Neural cell (in vitro differentiated cells): ENCODE measurements at regions not wholly inside any gene's neighbourhood (a gene's known extent, or its start where the extent isn't known, plus 50 kb on each side); places are given as distances from the start of the nearest gene placed in this dataset.
"Not testable (repeated sequence)": the region's sequence is repeated elsewhere in the genome, so short reads cannot be mapped to it uniquely, and the experiment has no call there.

Source experiments
- H2AFZ ChIP-seq: fragments of 200-600, 300-800 bp; sonication (generic), shearing (Covaris generic); 2 replicates; pipeline ENCODE4 v1.6.0; 2014; ENCODE audit warnings: low read depth, mild to moderate bottlenecking, antibody characterized with exemption, low read length, moderate library complexity
- H3F3A ChIP-seq: fragments of 200-600 bp; shearing (Covaris generic); 2 replicates; pipeline ENCODE4 v1.6.1; 2016; ENCODE audit warnings: mild to moderate bottlenecking, moderate library complexity, mixed read lengths, antibody characterized with exemption, low read length; ENCODE audit not compliant: insufficient read depth, poor library complexity, severe bottlenecking
- H3K27ac ChIP-seq: fragments of 200-600, 300-800 bp; sonication (generic), shearing (Covaris generic); 2 replicates; pipeline ENCODE4 v1.5.1; 2014; ENCODE audit warnings: mild to moderate bottlenecking, low read length, moderate library complexity
- H3K27me3 ChIP-seq: fragments of 300-800, 200-600 bp; sonication (generic), shearing (Covaris generic); 2 replicates; pipeline ENCODE4 v1.6.0; 2014; ENCODE audit warnings: mild to moderate bottlenecking, low read depth, low read length, moderate library complexity; ENCODE audit not compliant: insufficient read depth
- H3K36me3 ChIP-seq: fragments of 300-800, 200-600 bp; sonication (generic), shearing (Covaris generic); 2 replicates; pipeline ENCODE4 v1.5.1; 2014; ENCODE audit warnings: mild to moderate bottlenecking, antibody characterized with exemption, low read length, moderate library complexity; ENCODE audit not compliant: insufficient read depth
- H3K4me2 ChIP-seq: fragments of 300-800, 200-600 bp; sonication (generic), shearing (Covaris generic); 2 replicates; pipeline ENCODE4 v1.6.0; 2014; ENCODE audit warnings: mild to moderate bottlenecking, low read length
- H3K4me3 ChIP-seq: fragments of 300-800, 200-600 bp; sonication (generic), shearing (Covaris generic); 2 replicates; pipeline ENCODE4 v1.5.1; 2014; ENCODE audit warnings: mild to moderate bottlenecking, low read length, moderate library complexity
- H3K79me2 ChIP-seq: fragments of 200-600 bp; shearing (Covaris generic); replicated peaks from 2 replicates; pipeline ENCODE4 v1.6.0; 2014; ENCODE audit warnings: mild to moderate bottlenecking, low read length, moderate library complexity; ENCODE audit not compliant: insufficient read depth
- H3K9ac ChIP-seq: fragments of 300-800, 200-600 bp; sonication (generic), shearing (Covaris generic); 2 replicates; pipeline ENCODE4 v1.6.1; 2016; ENCODE audit warnings: mild to moderate bottlenecking, low read length, mixed read lengths
- H3K9me2 ChIP-seq: fragments of 200-600 bp; shearing (Covaris generic); 2 replicates; pipeline ENCODE4 v1.6.1; 2016; ENCODE audit warnings: mild to moderate bottlenecking, low read length, mixed read lengths; ENCODE audit not compliant: insufficient read depth
- H3K9me3 ChIP-seq: fragments of 200-600, 300-800 bp; sonication (generic), shearing (Covaris generic); 2 replicates; pipeline ENCODE4 v1.6.1; 2016; ENCODE audit warnings: mild to moderate bottlenecking, mixed run types, low read length, moderate library complexity, mixed read lengths
- H4K20me1 ChIP-seq: fragments of 200-600 bp; shearing (Covaris generic); 2 replicates; pipeline ENCODE4 v1.6.1; 2016; ENCODE audit warnings: mild to moderate bottlenecking, mixed run types; ENCODE audit not compliant: insufficient read depth
- EP300 ChIP-seq: fragments of 450-650 bp; conservative IDR thresholded peaks from 2 replicates; pipeline ENCODE4 v1.6.1; 2014; ENCODE audit warnings: antibody characterized with exemption, mild to moderate bottlenecking, moderate library complexity; ENCODE audit not compliant: poor library complexity, severe bottlenecking
- EZH2 ChIP-seq: fragments of 200-600, 300-800 bp; shearing (Covaris generic), sonication (generic); IDR thresholded peaks from 2 replicates; pipeline ENCODE4 v1.6.1; 2014; ENCODE audit warnings: antibody characterized with exemption, low read length, borderline replicate concordance, mild to moderate bottlenecking; ENCODE audit not compliant: insufficient read depth, poor library complexity, severe bottlenecking
- MXI1 ChIP-seq: fragments of 450-650 bp; conservative IDR thresholded peaks from 2 replicates; pipeline ENCODE4 v1.6.1; 2014; ENCODE audit warnings: antibody characterized with exemption, mild to moderate bottlenecking; ENCODE audit not compliant: poor library complexity, severe bottlenecking
- POLR2AphosphoS5 ChIP-seq: IDR thresholded peaks from 2 replicates; pipeline ENCODE4 v1.6.1; 2012
- RAD21 ChIP-seq: fragments of 450-650 bp; conservative IDR thresholded peaks from 2 replicates; pipeline ENCODE4 v1.6.1; 2014; ENCODE audit warnings: antibody characterized with exemption, mild to moderate bottlenecking, moderate library complexity
- SMC3 ChIP-seq: fragments of 450-650 bp; conservative IDR thresholded peaks from 2 replicates; pipeline ENCODE4 v1.6.1; 2014; ENCODE audit warnings: antibody characterized with exemption, mild to moderate bottlenecking, moderate library complexity; ENCODE audit not compliant: poor library complexity
- TAF1 ChIP-seq: IDR thresholded peaks from 2 replicates; pipeline ENCODE4 v1.6.1; 2012; ENCODE audit warnings: low read depth
- TF ChIP-seq, protein P1 (sequence below): fragments of 450-650 bp; IDR thresholded peaks from 2 replicates; pipeline ENCODE4 v1.5.1; 2014; ENCODE audit warnings: antibody characterized with exemption, mild to moderate bottlenecking, moderate library complexity; ENCODE audit not compliant: poor library complexity, severe bottlenecking
- TF ChIP-seq, protein P2 (sequence below): IDR thresholded peaks from 2 replicates; pipeline ENCODE4 v1.6.1; 2012; ENCODE audit warnings: borderline replicate concordance

DNA sequence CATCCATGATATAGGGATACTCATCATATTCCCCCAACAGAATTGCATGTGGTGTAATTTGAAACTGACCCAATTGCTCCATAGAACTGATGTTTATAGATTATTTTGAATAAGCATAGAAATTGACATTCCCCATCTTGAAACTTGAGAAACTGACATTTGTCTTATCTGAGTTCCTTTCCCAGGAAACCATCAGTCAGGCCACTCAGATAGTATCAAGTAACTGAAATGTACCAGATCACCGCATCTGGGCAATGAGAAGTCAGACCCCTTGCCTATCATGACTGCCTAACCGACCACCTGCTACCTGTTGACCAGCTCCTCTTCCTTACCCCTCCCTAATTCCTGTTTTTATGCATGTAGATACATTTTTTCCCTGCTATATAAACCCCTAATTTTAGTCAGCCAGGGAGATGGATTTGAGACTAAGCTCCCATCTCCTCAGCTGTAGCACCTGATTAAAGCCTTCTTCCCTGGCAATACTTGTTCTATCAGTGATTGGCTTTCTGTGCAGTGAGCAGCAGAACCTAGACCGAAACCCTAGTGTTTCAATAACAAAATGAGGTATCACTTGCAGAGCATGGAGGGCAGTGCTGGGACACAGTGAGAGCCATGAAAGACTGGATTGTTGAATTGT, 274.5 kb downstream of the LPIN1 start:
- no peaks in the 10 kb centered on the region for H3K36me3 ChIP-seq
- no peaks in the 10 kb centered on the region for H3K79me2 ChIP-seq
- no peaks in the 10 kb centered on the region for H3K9me2 ChIP-seq
- no peaks in the 10 kb centered on the region for H4K20me1 ChIP-seq
- no peak overlapping the region for H3K4me3 ChIP-seq
- no peaks in the 10 kb centered on the region for H3F3A ChIP-seq
- H3K9ac ChIP-seq: no peak overlapping the region
- no peak overlapping the region for H3K27ac ChIP-seq
- no peaks in the 10 kb centered on the region for H3K27me3 ChIP-seq
- H2AFZ ChIP-seq: no peak overlapping the region
- TF ChIP-seq TAF1: no peak
- TF ChIP-seq POLR2AphosphoS5: no peak
- TF ChIP-seq, protein P1, sequence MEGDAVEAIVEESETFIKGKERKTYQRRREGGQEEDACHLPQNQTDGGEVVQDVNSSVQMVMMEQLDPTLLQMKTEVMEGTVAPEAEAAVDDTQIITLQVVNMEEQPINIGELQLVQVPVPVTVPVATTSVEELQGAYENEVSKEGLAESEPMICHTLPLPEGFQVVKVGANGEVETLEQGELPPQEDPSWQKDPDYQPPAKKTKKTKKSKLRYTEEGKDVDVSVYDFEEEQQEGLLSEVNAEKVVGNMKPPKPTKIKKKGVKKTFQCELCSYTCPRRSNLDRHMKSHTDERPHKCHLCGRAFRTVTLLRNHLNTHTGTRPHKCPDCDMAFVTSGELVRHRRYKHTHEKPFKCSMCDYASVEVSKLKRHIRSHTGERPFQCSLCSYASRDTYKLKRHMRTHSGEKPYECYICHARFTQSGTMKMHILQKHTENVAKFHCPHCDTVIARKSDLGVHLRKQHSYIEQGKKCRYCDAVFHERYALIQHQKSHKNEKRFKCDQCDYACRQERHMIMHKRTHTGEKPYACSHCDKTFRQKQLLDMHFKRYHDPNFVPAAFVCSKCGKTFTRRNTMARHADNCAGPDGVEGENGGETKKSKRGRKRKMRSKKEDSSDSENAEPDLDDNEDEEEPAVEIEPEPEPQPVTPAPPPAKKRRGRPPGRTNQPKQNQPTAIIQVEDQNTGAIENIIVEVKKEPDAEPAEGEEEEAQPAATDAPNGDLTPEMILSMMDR: no peak
- no peaks in the 10 kb centered on the region for H3K9me3 ChIP-seq
- H3K4me2 ChIP-seq: no peak overlapping the region

DNA sequence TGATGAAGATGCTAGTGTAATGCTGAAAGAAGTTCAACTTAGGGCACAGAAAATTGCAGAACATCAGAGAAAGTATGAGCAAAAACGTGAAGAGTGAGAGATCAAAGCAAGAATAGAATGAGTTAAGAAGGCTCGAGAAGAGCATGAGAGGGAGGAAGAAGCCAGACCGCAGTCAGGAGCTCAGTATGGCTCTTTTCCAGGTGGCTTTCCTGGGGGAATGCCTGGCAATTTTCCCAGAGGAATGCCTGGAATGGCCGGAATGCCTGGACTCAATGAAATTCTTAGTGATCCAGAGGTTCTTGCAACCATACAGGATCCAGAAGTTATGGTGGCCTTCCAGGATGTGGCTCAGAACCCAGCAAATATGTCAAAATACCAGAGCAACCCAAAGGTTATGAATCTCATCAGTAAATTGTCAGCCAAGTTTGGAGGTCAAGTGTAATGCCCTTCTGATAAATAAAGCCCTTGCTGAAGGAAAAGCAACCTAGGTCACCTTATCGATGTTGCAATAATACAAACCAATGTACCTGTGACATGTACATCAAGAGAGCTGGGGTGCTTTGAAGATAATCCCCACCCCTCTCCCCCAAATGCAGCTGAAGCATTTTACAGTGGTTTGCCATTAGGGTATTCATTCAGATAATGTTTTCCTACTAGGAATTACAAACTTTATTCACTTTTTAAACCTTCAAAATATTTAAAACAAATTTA, 277.9 kb downstream of the LPIN1 start:
- not testable (repeated sequence) for H3K9ac ChIP-seq, H3K79me2 ChIP-seq, H3K36me3 ChIP-seq, H3K9me3 ChIP-seq, H3K4me2 ChIP-seq, H3K27me3 ChIP-seq, H3K27ac ChIP-seq, H3F3A ChIP-seq, H4K20me1 ChIP-seq, H2AFZ ChIP-seq, H3K4me3 ChIP-seq, H3K9me2 ChIP-seq

DNA sequence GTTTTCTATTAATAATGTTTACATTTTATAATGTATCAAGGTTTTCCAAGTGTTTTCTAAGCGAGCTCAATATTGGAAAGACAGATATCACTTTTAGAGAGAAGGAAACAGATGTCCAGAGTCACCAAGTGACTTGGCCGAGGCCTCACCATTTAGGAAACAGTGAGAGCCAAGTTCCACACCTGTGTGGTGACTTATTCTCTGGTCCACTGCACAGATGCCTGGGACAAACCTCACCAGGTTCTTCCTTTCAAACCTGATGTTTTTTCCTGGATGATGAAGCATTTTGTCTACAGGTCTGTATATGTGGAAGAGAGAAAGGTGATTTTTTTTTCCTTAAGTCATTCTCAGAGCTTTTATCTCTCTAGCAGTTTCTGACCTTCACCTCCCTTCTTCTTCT, 280.7 kb downstream of the LPIN1 start:
- Histone ChIP-seq H3K9me2 (no peaks in the 10 kb centered on the region), H3K27ac (no peak overlapping the region), H3K4me3 (no peak overlapping the region), H2AFZ (no peak overlapping the region), H3F3A (no peaks in the 10 kb centered on the region), H3K9me3 (no peaks in the 10 kb centered on the region), H4K20me1 (no peaks in the 10 kb centered on the region), H3K9ac (no peak overlapping the region), H3K36me3 (no peaks in the 10 kb centered on the region), H3K4me2 (no peak overlapping the region), H3K27me3 (no peaks in the 10 kb centered on the region), H3K79me2 (no peaks in the 10 kb centered on the region)
- no peak for TF ChIP-seq RAD21
- no peak for TF ChIP-seq POLR2AphosphoS5
- TF ChIP-seq, protein P2, sequence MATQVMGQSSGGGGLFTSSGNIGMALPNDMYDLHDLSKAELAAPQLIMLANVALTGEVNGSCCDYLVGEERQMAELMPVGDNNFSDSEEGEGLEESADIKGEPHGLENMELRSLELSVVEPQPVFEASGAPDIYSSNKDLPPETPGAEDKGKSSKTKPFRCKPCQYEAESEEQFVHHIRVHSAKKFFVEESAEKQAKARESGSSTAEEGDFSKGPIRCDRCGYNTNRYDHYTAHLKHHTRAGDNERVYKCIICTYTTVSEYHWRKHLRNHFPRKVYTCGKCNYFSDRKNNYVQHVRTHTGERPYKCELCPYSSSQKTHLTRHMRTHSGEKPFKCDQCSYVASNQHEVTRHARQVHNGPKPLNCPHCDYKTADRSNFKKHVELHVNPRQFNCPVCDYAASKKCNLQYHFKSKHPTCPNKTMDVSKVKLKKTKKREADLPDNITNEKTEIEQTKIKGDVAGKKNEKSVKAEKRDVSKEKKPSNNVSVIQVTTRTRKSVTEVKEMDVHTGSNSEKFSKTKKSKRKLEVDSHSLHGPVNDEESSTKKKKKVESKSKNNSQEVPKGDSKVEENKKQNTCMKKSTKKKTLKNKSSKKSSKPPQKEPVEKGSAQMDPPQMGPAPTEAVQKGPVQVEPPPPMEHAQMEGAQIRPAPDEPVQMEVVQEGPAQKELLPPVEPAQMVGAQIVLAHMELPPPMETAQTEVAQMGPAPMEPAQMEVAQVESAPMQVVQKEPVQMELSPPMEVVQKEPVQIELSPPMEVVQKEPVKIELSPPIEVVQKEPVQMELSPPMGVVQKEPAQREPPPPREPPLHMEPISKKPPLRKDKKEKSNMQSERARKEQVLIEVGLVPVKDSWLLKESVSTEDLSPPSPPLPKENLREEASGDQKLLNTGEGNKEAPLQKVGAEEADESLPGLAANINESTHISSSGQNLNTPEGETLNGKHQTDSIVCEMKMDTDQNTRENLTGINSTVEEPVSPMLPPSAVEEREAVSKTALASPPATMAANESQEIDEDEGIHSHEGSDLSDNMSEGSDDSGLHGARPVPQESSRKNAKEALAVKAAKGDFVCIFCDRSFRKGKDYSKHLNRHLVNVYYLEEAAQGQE: no peak
- TF ChIP-seq SMC3: no peak
- no peak for TF ChIP-seq TAF1
- no peak for TF ChIP-seq EP300
- no peak for TF ChIP-seq EZH2
- TF ChIP-seq, protein P1: no peak
- TF ChIP-seq MXI1: no peak
